Hypothalamus (tissue), 51 donors: ENCODE measurements at regions not wholly inside any gene's neighbourhood (a gene's known extent, or its start where the extent isn't known, plus 50 kb on each side); places are given as distances from the start of the nearest gene placed in this dataset.

ENCODE experiments used
- DNase-seq, 51 donors: peaks; one replicate each; lab custom pipeline; 2025; lab: John Stamatoyannopoulos, UW

GRCh38 chr5:54695198-54695966 is 177.8 kb downstream of the SNX18 start:
- DNase-seq, result no peak

- DNase-seq, result peak in 1 of 51 donors; percentile 21
Observed at GRCh38 chr5:54693936-54694657, 176.5 kb downstream of the SNX18 start.

- DNase-seq, result no peak
Observed at GRCh38 chr5:54692631-54693030, 175.1 kb downstream of the SNX18 start.

- DNase-seq, result no peak
Observed at GRCh38 chr5:54691656-54692055, 174.1 kb downstream of the SNX18 start.

- DNase-seq, result no peak
Observed at GRCh38 chr5:54689411-54690251, 172.1 kb downstream of the SNX18 start.

- no peak for DNase-seq
Observed at GRCh38 chr5:54680998-54681397, 163.4 kb downstream of the SNX18 start.

GRCh38 chr5:54679686-54680085 is 162.1 kb downstream of the SNX18 start:
- no peak for DNase-seq

- DNase-seq, result no peak
Observed at GRCh38 chr5:54678737-54679136, 161.2 kb downstream of the SNX18 start.

GRCh38 chr5:54676481-54677340 is 159.2 kb downstream of the SNX18 start:
- DNase-seq, result no peak

GRCh38 chr5:54673523-54674225 is 156.1 kb downstream of the SNX18 start:
- peak in 15 of 51 donors; percentile 5 to 37 (median 17) for DNase-seq

- DNase-seq, result no peak
Observed at GRCh38 chr5:54672871-54673270, 155.3 kb downstream of the SNX18 start.

GRCh38 chr5:54671681-54672080 is 154.1 kb downstream of the SNX18 start:
- DNase-seq, result no peak

GRCh38 chr5:54671111-54671531 is 153.6 kb downstream of the SNX18 start:
- DNase-seq, result no peak

GRCh38 chr5:54670281-54670680 is 152.7 kb downstream of the SNX18 start:
- no peak for DNase-seq

- no peak for DNase-seq
Observed at GRCh38 chr5:54669845-54670244, 152.3 kb downstream of the SNX18 start.

GRCh38 chr5:54669285-54669684 is 151.7 kb downstream of the SNX18 start:
- no peak for DNase-seq

- DNase-seq, result no peak
Observed at GRCh38 chr5:54668096-54668495, 150.5 kb downstream of the SNX18 start.

- DNase-seq, result no peak
Observed at GRCh38 chr5:54667136-54667535, 149.6 kb downstream of the SNX18 start.

GRCh38 chr5:54663866-54664265 is 146.3 kb downstream of the SNX18 start:
- DNase-seq, result peak in 21 of 51 donors; percentile 6 to 61 (median 28)

- no peak for DNase-seq
Observed at GRCh38 chr5:54661111-54661510, 143.6 kb downstream of the SNX18 start.
